Caco-2 (cell line): ENCODE measurements at regions not wholly inside any gene's neighbourhood (a gene's known extent, or its start where the extent isn't known, plus 50 kb on each side); places are given as distances from the start of the nearest gene placed in this dataset.

Source experiments
- BruUV-seq: library from RNA; stranded (reverse); fragments of 400-500 nt; replicated peaks from 2 replicates; lab custom pipeline; 2021; lab: Mats Ljungman, UMichigan
- CTCF ChIA-PET: fragments of 300-600 bp; sonication (Branson Sonifier 250); formaldehyde crosslinking; loops from one replicate; lab custom pipeline; 2022; ENCODE audit warnings: antibody characterized with exemption; lab: Charles Lee
- POLR2A ChIA-PET: fragments of 300-600 bp; sonication (Branson Sonifier 250); formaldehyde crosslinking; loops from one replicate; lab custom pipeline; 2022; ENCODE audit warnings: antibody characterized with exemption; lab: Charles Lee
- DNase-seq, 2 experiments: peaks; one replicate each; pipeline versions ENCODE4 v3.0.0 to v3.0.0-alpha.2; 2020 to 2022
- H3K27me3 ChIP-seq: replicated peaks from 2 replicates; pipeline ENCODE4 v1.6.0; 2011; ENCODE audit warnings: low read length; ENCODE audit not compliant: control insufficient read depth, insufficient read depth
- H3K36me3 ChIP-seq: 2 replicates; pipeline ENCODE4 v1.5.1; 2011; ENCODE audit warnings: low read length; ENCODE audit not compliant: control insufficient read depth, insufficient read depth
- H3K4me1 ChIP-seq: fragments of 250-450 bp; sonication (Bioruptor Pico); 2 replicates; pipeline ENCODE4 v1.5.1; 2020; ENCODE audit warnings: mild to moderate bottlenecking
- H3K4me3 ChIP-seq: 2 replicates; pipeline ENCODE4 v1.5.1; 2011; ENCODE audit warnings: low read depth, mild to moderate bottlenecking, control low read depth, low read length
- H3K9me3 ChIP-seq: fragments of 250-450 bp; sonication (Bioruptor Pico); 2 replicates; pipeline ENCODE4 v1.5.1; 2020; ENCODE audit warnings: mild to moderate bottlenecking, moderate library complexity
- H3K27ac Mint-ChIP-seq: one replicate; pipeline ENCODE4 v1.8.0; 2022; ENCODE audit warnings: mixed read lengths; ENCODE audit not compliant: unreplicated experiment
- H3K27me3 Mint-ChIP-seq: one replicate; pipeline ENCODE4 v1.8.0; 2022; ENCODE audit warnings: mixed read lengths; ENCODE audit not compliant: insufficient read depth, unreplicated experiment
- H3K36me3 Mint-ChIP-seq: one replicate; pipeline ENCODE4 v1.8.0; 2022; ENCODE audit warnings: mild to moderate bottlenecking, mixed read lengths; ENCODE audit not compliant: insufficient read depth, unreplicated experiment
- H3K4me1 Mint-ChIP-seq: one replicate; pipeline ENCODE4 v1.8.0; 2022; ENCODE audit warnings: low read depth, mixed read lengths; ENCODE audit not compliant: unreplicated experiment
- H3K4me3 Mint-ChIP-seq: one replicate; pipeline ENCODE4 v1.8.0; 2022; ENCODE audit warnings: mild to moderate bottlenecking, moderate library complexity, mixed read lengths; ENCODE audit not compliant: unreplicated experiment
- H3K9me3 Mint-ChIP-seq: one replicate; pipeline ENCODE4 v1.8.0; 2022; ENCODE audit warnings: mixed read lengths; ENCODE audit not compliant: unreplicated experiment
- CTCF ChIP-seq, 2 experiments: fragments of 200-600 bp in 1 of 2; IDR thresholded peaks; 1 replicate in 1 of 2; 2 replicates in 1 of 2; pipeline versions ENCODE4 v1.5.1 to v1.8.0; 2011 to 2022; ENCODE audit warnings: antibody characterized with exemption in 1 of 2, control low read depth in 1 of 2, inconsistent platforms in 1 of 2, low read depth in 1 of 2, low read length in 1 of 2, mild to moderate bottlenecking in 1 of 2, moderate library complexity in 1 of 2; ENCODE audit not compliant: insufficient read depth in 1 of 2, severe bottlenecking in 1 of 2, unreplicated experiment in 1 of 2
- intact Hi-C: fragments of 100-400 bp; cut with micrococcal nuclease; formaldehyde crosslinking; loops from one replicate; pipeline ENCODE4 v1.10.0; 2022; ENCODE audit not compliant: unreplicated experiment

- no peak for TF ChIP-seq CTCF (IDR thresholded peaks at IDR 0.05; ENCODE audit: insufficient read depth in 1 of 2, low read depth in 1 of 2, low read length in 1 of 2, severe bottlenecking in 1 of 2, unreplicated experiment in 1 of 2)
- Histone ChIP-seq H3K27me3 (no peaks in the 10 kb centered on the region), H3K4me3 (no peak overlapping the region), H3K9me3 (no peaks in the 10 kb centered on the region), H3K4me1 (no peaks in the 10 kb centered on the region; the same call in 1 of the 2 replicates), H3K36me3 (no peaks in the 10 kb centered on the region)
- ChIA-PET POLR2A (no interaction called here), CTCF (no interaction called here)
- no peak overlapping the region for H3K27ac Mint-ChIP-seq
- H3K27me3 Mint-ChIP-seq, result no peaks in the 10 kb centered on the region
- peaks cover 5% of the 10 kb centered on the region for H3K4me1 Mint-ChIP-seq
- BruUV-seq, result no TSS peak
- no peaks in the 10 kb centered on the region for H3K9me3 Mint-ChIP-seq
- no peak overlapping the region for H3K4me3 Mint-ChIP-seq
- no peaks in the 10 kb centered on the region for H3K36me3 Mint-ChIP-seq
- intact Hi-C loops, result loop anchor here (10.0 kb wide), 1 partner anchor 71 kb away; no protein-coding TSS in a partner anchor
- DNase-seq, result no peak
These were observed 613.1 kb downstream of the PKHD1 start for GRCh38 chr6:51474022-51474975.

DNA sequence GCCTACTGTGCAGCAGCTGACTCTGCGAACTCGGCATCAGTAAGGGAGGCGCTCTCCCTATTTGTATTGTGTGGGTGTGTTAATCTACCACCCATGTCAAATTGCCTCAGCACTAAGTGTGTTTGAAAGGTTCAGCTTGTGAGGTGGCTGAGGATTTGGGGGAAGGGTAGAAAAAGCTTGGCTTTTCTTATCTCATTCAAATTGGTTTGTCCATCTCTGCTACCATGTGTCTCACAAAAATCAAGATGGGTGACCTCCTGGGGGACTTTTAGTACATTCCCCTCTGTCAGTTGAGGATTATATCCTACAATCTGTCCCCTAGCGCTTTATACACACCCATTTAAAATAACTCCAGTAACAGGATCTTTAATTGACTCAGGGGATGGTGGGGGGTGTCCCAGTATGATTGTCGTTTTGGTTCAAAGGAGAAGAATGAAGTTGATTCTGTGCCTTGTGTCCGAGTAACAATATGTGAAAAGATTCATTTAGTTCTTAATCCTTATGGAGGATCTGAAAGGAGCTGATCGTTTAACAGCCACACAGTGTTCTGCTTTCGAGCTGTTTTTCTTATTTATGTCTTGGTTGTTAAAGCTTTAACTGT, 609.6 kb downstream of the PKHD1 start:
- peaks cover 5% of the 10 kb centered on the region for H3K4me1 Mint-ChIP-seq
- Histone ChIP-seq H3K27me3 (no peaks in the 10 kb centered on the region), H3K4me3 (no peak overlapping the region), H3K36me3 (no peaks in the 10 kb centered on the region), H3K4me1 (no peaks in the 10 kb centered on the region), H3K9me3 (no peaks in the 10 kb centered on the region)
- H3K36me3 Mint-ChIP-seq, result no peaks in the 10 kb centered on the region
- POLR2A ChIA-PET, result no interaction called here
- CTCF ChIA-PET, result no interaction called here
- no peak for DNase-seq
- intact Hi-C loops, result loop anchor here (10.0 kb wide), 1 partner anchor 67 kb away; no protein-coding TSS in a partner anchor
- H3K4me3 Mint-ChIP-seq, result no peak overlapping the region
- TF ChIP-seq CTCF (IDR thresholded peaks at IDR 0.05; ENCODE audit: insufficient read depth in 1 of 2, low read depth in 1 of 2, low read length in 1 of 2, severe bottlenecking in 1 of 2, unreplicated experiment in 1 of 2), result no peak
- no peaks in the 10 kb centered on the region for H3K27me3 Mint-ChIP-seq
- H3K27ac Mint-ChIP-seq, result no peak overlapping the region
- BruUV-seq, result no TSS peak
- no peaks in the 10 kb centered on the region for H3K9me3 Mint-ChIP-seq

DNA sequence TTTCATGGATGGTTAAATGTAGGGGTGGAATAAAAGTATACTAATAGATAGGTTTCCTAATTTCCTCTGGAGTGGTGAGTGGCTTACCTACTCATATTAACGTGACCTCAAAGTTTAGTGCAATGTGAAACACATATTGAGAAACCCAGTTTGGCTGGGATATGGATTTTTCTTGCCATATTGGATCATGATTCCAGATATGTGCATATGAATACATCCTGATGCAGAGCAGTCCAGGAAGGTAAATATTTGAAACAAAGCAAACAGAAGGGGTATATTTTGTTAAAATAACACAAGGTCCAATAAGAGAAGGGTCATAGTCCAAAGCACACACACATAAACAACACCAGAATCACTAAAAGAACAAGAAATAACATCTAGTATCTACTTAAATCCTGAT, 608.1 kb downstream of the PKHD1 start:
- Mint-ChIP-seq H3K4me3 (no peak overlapping the region), H3K27ac (no peak overlapping the region), H3K4me1 (no peaks in the 10 kb centered on the region), H3K36me3 (no peaks in the 10 kb centered on the region), H3K27me3 (no peaks in the 10 kb centered on the region), H3K9me3 (no peaks in the 10 kb centered on the region)
- Histone ChIP-seq H3K4me1 (no peaks in the 10 kb centered on the region), H3K27me3 (no peaks in the 10 kb centered on the region), H3K4me3 (no peak overlapping the region), H3K36me3 (no peaks in the 10 kb centered on the region), H3K9me3 (no peaks in the 10 kb centered on the region)
- TF ChIP-seq CTCF (IDR thresholded peaks at IDR 0.05; ENCODE audit: insufficient read depth in 1 of 2, low read depth in 1 of 2, low read length in 1 of 2, severe bottlenecking in 1 of 2, unreplicated experiment in 1 of 2), result no peak
- no TSS peak for BruUV-seq
- DNase-seq, result no peak
- ChIA-PET CTCF (no interaction called here), POLR2A (no interaction called here)
- intact Hi-C loops, result loop anchor here (10.0 kb wide), 1 partner anchor 66 kb away; no protein-coding TSS in a partner anchor
